Ammon's horn (tissue), 1 donor: ENCODE measurements at regions not wholly inside any gene's neighbourhood (a gene's known extent, or its start where the extent isn't known, plus 50 kb on each side); places are given as distances from the start of the nearest gene placed in this dataset.
"Not testable (repeated sequence)": the region's sequence is repeated elsewhere in the genome, so short reads cannot be mapped to it uniquely, and the experiment has no call there.

Experiments used
- DNase-seq: peaks from one replicate; pipeline ENCODE4 v3.0.0-alpha.2; 2016; ENCODE audit warnings: low spot score

DNA sequence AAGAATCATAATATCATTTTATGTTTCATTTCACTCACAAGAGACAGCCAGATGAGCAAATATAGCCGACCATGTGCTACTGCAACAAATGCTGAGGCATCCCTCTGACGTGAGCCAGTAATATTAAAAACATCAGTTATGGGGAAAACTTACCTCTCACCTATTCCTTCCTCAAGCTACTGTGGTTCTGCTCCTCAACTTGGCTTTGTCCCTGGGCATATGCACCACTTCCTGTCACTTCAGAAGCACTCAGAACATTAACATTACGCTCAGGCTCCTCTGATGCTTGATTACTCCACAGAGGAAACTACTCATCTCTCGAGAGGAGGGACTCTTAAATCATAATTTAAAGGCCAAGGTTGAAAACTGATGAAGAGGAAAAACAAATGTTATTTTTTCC, 457.0 kb upstream of the ALCAM start:
- DNase-seq = no peak

DNA sequence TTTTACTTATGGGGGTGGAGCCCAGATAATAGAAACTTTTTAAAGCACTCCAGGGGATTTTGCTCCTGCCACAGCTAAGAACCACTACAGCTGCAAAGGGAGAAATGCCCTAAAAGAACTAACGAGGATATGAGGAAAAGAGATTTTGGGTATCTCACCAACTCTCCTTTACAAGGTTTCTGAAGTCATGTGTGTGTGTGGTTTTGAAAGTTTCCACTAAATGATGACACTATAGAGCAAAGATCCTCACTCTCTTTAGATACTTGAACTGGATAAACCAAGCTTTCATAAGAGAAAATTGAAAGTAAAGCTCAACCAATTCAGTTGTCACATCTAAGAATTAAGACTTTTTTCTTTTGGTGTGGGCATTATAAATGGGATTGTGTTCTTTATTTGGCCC, 455.3 kb upstream of the ALCAM start:
- no peak for DNase-seq

DNA sequence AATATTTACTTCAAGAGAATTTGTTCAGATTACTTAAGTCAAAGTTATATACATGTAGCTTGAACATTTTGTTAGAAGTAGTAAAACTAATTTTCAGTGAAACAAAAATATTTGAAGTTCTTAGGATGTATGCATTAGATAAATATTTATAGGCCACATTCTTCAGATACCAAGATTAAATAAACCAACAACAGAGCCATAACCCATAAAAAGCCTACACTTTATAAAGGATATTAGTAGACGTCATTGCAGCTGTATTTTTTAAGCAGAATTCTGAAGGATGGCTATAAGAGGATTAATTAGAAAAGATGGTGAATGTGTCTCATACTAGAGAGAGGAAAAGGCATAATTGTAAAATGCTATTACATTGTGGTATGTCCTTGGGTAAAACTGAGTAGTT, 449.7 kb upstream of the ALCAM start:
- DNase-seq = no peak

DNA sequence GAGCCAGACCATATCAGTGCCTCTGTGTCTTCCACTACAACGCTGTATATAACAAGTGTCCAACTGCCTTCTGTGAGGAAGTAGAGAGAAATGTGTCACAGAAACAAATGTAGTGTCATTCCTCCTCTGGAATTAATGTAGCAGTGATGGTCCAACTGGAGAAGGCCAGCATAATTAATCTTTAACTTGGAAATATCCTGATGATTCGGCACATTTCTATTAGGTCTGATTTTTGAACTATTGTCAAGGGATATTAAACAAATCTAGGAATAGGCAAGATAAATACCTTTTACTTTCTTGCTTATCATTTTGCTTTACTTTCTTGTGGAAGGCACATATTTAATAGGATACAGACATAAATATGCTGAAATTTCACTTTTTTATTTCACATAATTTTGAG, 446.2 kb upstream of the ALCAM start:
- DNase-seq = no peak

DNA sequence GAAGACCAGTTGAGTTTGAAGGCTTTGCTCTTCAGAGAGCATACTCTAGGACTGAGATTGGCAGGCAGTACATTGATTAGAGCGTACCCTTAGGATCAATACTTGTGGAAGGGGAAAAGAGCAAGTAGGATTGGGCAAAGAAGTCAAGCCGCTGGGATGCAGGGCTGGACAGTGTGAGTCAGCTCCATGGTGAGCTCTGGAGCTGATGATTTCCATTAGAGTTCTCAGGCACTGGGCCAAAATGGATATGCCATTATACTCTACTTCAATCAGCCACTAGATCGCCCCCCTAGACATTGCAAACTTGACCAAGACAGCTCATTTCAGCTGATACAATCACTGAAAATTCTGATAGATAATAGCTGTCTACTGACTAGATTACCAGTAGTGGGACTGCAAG, 432.7 kb upstream of the ALCAM start:
- DNase-seq = no peak

DNA sequence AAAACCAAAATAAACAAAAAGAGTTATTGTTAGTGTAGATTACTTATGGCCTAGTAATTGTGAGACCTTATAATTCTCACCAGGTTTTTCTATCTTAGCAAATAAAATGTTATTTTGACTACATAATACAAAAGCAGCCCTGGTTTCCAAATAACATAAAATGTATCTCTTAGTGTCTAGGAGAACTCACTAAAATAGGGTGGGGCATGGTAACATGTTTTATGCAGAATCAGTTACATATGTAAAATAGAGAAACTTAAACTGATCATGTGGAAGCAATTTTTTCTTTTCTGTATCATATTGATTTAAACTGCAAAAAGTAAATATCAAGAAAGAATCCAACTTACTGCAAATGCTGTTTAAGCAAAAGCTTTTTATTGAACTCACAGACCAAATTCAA, 431.1 kb upstream of the ALCAM start:
- DNase-seq = no peak

DNA sequence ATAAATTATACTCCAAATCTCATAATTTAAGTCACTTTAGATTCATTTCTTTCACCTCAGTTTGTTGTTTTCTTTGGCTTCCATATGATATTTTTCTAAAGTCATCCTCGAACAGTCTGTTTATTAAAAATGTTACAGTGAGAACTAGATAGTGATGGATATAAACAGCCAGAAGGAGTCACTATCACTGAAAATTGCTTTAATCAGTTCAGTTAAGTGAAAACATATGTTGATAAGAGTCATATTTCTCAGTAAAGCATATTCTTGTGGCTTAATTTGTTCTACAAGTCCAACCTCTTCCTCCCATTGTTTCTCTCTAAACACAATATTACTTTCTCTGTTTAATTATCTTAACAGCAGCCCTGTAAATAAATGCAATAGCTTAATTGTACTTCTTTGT, 427.5 kb upstream of the ALCAM start:
- DNase-seq = no peak

DNA sequence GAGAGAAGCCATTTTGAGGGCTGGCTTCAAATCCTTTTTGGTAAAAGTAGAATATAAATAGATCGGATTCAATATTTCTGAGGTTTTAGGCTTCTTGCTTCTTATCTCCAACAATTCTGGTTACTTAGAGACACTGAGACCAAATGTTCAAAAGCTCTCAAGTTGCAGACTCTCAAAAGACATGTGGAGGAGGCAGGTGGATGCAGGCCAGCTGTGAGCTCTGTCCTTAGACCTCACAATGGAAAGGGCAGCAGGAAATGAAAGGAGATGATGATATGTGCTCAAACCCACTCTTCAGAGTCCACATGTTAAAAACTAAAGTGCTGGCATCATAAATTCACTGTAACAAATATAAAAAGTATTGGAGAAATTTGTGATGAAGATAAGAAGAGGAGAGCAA, 424.9 kb upstream of the ALCAM start:
- DNase-seq = no peak

DNA sequence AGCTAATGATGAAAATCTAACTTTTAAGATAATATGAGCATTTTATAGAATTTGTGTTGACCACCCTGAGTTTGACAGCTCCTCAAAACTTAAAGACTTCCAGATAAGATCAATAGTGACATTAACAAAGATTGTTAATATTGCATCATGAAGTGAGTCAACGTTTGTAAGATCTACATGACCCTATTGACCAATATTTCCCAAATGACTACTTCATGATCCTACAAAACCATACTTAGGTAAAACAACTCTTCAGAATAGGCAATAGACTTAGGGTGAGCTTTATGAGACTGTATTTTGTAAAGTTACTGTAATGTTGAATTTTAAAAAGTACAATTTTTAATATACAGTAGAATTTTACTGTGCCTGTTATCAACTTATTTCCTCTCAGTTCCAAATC, 422.7 kb upstream of the ALCAM start:
- no peak for DNase-seq

DNA sequence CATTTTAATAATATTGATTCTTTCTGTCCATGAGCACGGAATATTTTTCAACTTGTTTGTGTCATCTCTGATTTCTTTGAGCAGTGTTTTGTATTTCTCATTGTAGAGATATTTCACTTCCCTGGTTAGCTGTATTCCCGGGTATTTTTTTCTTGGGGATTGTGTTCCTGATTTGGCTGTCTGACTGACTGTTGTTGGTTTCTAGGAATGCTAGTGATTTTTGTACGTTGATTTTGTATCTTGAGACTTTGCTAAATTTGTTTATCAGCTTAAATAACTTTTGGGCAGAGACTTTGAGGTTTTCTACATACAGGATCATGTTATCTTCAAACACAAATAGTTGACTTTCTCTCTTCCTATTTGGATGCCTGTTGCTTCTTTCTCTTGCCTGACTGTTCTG, 418.8 kb upstream of the ALCAM start:
- no peak for DNase-seq

DNA sequence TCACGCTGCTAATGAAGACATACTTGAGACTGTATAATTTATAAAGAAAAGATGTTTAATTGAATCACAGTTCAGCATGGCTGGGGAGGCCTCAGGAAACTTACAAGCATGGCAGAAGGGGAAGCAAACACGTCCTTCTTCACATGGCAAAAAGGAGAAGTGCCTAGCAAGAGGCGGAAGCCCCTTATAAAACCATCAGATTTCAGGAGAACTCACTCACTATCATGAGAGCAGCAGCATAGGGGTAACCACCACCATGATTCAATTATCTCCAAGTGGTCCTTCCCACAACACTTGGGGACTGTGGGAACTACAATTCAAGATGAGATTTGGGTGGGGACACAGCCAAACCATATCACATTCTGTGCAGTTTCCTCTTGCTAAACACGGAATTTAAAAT, 416.9 kb upstream of the ALCAM start:
- DNase-seq = not testable (repeated sequence)

DNA sequence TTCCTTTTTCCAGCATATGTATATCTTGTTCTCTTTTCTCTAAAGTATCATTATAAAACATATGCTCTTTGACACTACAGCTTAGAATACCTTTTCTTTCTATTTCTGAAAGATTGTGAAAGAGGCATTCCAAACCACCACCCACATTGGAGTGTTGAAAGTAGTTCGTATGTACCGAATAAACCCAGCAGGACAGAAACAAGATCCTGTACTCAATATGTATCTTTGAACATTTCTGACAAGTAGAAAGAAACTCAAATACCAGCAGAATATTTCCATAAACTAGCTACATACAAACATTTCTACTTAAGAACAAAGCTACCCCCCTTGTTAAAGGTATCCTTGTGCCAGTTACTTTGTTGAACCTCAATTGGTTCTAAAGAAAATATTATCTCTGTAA, 415.3 kb upstream of the ALCAM start:
- no peak for DNase-seq

DNA sequence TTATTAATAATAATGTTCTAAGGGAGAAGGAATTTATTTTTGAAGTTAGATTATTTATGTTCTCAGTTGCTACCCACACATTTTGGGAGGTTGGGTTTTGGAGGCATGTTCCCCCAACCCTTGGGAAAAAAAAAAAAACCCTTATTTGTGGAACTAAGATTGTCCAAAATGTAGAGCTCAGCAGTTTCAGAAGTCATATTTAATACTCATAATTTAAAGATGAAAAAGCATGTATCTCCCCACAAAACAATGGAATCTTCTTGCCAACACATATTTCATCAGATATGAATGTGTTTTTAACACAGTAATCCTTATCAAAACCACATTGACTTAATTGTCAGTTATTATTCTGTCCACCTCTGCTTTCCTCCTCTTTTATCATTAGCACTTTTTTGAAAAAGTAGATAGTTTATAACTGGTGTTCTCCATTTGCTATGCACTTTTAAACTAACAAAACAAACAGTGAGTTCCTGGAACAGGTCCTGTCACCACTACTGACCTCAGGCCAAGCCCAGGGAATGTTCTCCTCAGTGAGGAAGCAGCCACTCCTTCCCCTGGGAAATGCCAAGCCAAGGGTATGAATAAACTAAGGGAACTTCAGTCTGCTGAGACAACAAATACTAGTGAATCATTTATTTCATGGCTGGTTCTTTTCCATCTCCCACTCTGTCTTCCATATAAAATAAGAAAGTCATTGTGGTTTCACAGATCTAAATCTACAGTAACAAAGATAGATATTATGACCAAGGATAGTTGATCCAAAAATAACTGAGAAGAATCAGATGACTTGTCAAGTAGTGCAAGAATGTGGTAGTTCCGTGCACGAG, 414.4 kb upstream of the ALCAM start:
- DNase-seq = no peak

DNA sequence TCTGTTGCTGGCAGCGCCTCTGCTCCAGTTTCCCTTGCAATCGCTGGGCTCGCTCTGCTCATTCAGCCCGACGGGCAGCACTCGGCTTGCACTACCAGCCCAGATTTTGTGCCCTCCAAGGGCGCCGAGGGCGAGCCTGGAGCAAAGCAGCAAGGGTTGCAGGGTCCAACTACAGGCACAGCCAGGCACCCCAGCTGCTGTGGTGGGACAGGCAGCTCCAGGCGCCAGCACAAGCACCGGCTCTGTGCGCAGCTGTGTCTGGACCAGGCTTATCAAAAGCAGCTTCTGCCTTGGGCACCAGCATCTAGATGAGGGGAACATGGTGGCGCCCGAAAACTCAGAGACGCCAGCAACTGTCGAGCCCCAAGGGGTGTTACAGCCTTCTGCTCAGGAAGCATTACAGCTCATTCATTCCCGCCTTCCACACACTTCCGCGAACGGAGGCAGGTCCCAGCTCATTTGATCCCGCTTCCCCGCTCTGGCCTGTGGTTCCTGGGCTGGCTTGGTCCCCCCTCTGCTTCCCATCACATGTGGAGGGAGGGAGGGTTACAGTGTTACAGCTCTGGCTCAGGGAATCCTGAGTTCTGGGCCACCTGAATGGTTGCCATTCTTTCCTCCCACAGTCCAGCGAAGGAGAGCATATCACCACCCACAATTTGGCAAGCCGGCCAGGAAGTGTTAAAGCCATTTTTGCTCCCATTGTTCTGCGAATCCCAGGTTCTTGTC, 409.9 kb upstream of the ALCAM start:
- DNase-seq = no peak

DNA sequence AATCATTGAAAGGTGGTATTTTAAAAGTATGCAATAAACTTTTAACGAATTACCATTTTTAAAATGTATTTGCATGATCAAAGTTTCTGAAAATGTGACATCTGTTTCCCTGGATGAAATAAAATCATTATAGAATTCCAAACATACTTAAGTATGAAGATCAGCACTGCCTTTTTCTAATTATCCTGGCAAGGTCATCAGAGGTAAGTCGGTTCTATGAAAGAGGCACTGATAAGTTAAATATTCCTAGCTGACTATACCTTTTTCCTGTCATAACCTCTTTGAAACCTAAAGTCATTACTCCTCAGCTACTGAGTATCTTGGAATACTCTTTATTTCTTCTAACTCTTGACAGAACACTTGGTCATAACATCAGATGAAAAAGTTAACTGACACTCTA, 406.1 kb upstream of the ALCAM start:
- no peak for DNase-seq

DNA sequence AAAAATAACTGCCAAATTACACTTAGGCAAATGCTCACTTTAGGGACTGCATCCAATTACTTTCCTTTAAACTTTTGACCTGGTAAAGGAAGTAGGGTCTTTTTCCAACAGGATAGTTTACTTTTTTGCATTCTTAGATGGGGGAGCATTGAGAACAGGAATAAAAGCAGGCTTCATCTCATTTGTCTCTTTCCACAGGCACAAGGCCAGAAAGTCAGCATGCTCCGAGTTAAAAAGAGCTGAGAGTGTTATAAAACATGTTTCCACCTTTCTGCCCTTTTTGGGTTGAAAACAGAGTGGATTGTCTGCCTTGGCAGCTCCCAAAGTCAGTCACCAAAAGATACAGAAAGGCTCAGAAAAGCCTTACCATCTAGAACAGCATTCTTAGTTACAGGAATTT, 404.9 kb upstream of the ALCAM start:
- peak; percentile 13 for DNase-seq

DNA sequence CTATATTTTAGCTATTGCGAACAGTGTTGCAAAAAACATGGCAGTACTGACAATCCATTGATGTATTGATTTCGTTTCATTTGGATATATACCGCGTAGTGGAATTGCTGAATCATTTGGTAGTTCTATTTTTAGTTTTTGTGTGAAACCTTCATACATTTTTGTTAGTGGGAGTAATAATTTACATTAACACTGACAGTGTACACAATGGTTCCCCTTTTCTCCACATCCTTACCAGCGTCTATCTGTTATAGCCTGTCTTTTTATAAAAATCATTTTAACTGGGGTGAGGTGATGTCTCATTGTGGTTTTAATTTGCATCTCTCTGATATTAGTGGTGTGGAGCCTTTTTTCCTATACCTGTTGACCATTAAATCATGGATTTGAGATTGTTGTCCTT, 392.4 kb upstream of the ALCAM start:
- no peak for DNase-seq

DNA sequence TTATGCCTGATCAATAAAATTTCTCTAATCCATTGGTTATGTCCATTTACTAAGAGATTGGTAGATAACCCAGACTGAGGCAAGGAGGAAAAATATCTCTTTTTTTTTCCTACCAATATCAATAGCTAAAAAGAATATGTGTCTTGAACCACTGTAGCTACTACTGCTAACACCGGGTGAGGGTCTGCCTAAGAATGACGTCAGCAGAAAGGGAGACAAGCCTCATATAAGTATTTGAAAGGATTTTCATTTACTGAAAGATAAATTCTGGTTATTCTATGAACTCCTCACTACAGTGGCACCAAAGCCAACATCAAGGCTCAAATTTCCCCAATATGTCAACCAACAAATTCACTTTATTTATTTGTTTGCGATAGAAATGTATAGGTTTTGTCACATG, 389.0 kb upstream of the ALCAM start:
- DNase-seq = no peak

DNA sequence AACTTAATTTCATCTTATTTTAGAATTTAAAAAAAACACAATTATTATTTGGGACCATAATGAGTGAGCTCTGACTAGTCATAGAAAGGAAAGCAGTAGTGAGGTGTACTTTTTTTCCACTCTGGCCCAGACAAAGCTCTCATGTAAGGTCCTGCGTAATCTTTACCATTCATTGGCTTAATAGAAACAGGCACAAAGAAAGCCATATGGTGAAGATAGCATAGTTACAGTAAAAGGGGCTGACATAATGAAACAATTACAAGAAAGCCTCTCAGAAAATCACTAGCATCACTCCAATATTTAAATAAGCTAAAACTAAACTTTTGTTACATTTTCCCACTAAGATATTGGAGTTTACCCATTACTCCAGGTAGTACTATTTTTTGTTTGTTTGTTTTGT, 384.6 kb upstream of the ALCAM start:
- DNase-seq = no peak

DNA sequence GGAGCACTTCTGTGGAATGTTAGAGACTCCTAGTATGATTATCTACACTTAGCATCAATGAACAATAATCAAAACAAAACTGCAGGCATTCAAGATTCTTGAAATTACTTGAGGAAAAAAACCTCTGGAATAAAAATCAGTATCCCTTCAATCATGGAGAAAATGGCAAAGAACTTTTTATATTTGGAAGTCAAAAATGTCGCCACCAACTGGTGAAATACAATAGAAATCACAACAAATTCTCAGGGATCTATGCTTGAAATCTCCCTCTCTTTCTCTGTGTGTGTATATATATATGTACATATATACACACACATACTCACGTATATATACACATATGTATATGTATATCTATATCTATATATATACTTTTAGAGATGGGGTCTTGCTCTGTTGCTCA, 378.9 kb upstream of the ALCAM start:
- no peak for DNase-seq

DNA sequence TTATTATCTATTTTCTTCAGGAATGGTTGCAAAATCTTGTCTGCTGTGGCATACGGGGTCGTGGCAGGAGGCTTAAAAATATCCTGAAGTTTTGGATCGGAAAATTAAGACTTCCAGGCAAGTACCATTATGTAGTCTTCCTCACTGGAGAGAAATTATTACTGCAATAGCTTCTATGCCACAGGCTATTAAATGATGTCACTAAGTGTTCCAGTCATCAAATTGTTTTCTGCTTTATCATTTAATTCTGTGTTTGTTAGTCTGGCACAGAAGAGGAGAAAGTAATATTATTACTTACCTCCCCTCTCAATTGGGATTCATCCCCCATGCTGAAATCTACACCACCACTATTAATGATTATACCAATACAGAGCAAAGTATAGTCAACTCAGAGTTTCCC, 378.2 kb upstream of the ALCAM start:
- no peak for DNase-seq

DNA sequence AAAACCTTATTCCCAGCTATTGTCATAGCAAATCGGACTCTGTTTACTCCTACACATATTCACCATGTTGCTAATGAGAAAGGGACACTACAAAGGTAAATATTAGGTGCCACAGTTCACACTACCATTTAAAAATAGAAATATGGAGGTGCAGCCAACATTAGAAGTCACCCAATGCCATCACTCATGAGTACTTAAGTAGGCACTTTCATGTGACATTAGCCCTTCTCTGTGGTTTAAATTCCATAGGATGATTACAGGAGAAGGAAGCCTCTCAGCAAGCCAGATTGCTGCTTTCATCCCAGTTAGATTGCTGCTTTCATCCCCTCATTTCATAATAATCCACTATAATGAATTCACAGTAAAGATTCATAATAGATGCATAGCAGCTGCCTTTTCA, 376.8 kb upstream of the ALCAM start:
- DNase-seq = no peak

DNA sequence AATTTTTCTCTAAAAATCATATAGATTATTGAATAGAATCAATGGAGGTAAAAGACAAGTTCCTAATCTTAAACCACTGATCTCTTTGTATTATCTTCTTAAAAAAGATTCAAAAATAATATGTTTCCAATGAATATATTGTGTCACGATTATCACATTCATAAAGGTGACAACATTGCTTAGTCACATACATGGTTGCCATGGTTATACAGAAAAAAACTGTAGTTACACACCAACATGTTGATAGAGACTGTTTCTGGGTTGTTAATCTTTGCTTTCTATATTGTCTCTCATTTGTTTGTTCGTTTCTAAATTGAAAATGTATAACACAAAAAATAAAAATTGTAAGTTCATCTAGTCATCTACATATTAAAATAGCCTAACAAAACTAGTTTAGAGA, 376.0 kb upstream of the ALCAM start:
- no peak for DNase-seq

DNA sequence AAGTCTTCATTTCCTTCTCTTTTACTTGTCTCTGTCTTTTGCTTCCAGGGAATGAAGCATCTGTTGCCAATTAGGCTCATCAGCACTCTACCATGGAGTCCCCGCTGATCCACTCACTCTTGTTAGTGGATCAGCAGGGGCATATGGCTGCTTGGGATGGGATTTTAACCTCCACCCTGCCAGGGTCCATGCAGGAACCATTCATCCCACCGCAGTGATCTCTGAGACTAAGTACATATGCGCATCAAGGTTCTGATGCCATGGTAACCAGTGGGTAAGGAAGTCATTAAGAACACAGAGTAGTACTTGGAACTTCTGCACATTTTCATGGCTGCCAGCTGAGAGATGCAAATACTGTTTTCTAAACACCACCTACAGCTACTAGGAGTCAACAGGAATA, 374.0 kb upstream of the ALCAM start:
- no peak for DNase-seq
